SK-N-SH treated with all-trans-retinoic acid at 6 μM for 48 hours (cell line): ENCODE measurements at regions not wholly inside any gene's neighbourhood (a gene's known extent, or its start where the extent isn't known, plus 50 kb on each side); places are given as distances from the start of the nearest gene placed in this dataset.

Experiments
- ATAC-seq: fragments of 200-7000 bp; cut with Tn5 transposase; 3 replicates; pipeline ENCODE4 v1.9.1; 2020; ENCODE audit warnings: mild to moderate bottlenecking, moderate library complexity
- ARNTL ChIP-seq: fragments of 450-650 bp; formaldehyde crosslinking; IDR thresholded peaks from 2 replicates; pipeline ENCODE4 v1.5.0; 2020; ENCODE audit warnings: low read depth, mild to moderate bottlenecking, moderate library complexity, borderline replicate concordance
- BACH2 ChIP-seq: fragments of 250-450 bp; sonication (Bioruptor Pico); IDR thresholded peaks from 2 replicates; pipeline ENCODE4 v1.9.0; 2021; ENCODE audit warnings: mild to moderate bottlenecking, borderline replicate concordance
- CSDC2 ChIP-seq: fragments of 250-450 bp; sonication (Bioruptor Pico); IDR thresholded peaks from 2 replicates; pipeline ENCODE4 v1.5.0; 2020; ENCODE audit warnings: mild to moderate bottlenecking, moderate library complexity
- ESRRG ChIP-seq: fragments of 250-450 bp; sonication (Bioruptor Pico); IDR thresholded peaks from 2 replicates; pipeline ENCODE4 v1.6.1; 2021; ENCODE audit warnings: mild to moderate bottlenecking
- GLIS3 ChIP-seq: fragments of 250-450 bp; sonication (Bioruptor Pico); IDR thresholded peaks from 2 replicates; pipeline ENCODE4 v1.5.0; 2020; ENCODE audit warnings: mild to moderate bottlenecking, moderate library complexity
- ISL1 ChIP-seq: fragments of 250-450 bp; sonication (Bioruptor Pico); IDR thresholded peaks from 2 replicates; pipeline ENCODE4 v2.1.2; 2022; ENCODE audit warnings: mild to moderate bottlenecking, moderate library complexity
- OSR1 ChIP-seq: fragments of 250-450 bp; sonication (Bioruptor Pico); IDR thresholded peaks from 2 replicates; pipeline ENCODE4 v1.8.0; 2022; ENCODE audit warnings: moderate library complexity, mild to moderate bottlenecking, inconsistent platforms
- RARB ChIP-seq: fragments of 250-450 bp; sonication (Bioruptor Pico); IDR thresholded peaks from 2 replicates; pipeline ENCODE4 v1.8.0; 2021; ENCODE audit warnings: mild to moderate bottlenecking, moderate library complexity
- TCF4 ChIP-seq: fragments of 250-450 bp; sonication (Bioruptor Pico); IDR thresholded peaks from 2 replicates; pipeline ENCODE4 v1.8.0; 2021; ENCODE audit warnings: mild to moderate bottlenecking, moderate library complexity, borderline replicate concordance
- TOX ChIP-seq: fragments of 250-450 bp; sonication (Bioruptor Pico); IDR thresholded peaks from 2 replicates; pipeline ENCODE4 v1.8.0; 2021; ENCODE audit warnings: mild to moderate bottlenecking, moderate library complexity, borderline replicate concordance
- ZC3H10 ChIP-seq: fragments of 250-450 bp; sonication (Bioruptor Pico); IDR thresholded peaks from 2 replicates; pipeline ENCODE4 v1.5.1; 2021; ENCODE audit warnings: mild to moderate bottlenecking, moderate library complexity
- ZFP3 ChIP-seq: fragments of 250-450 bp; sonication (Bioruptor Pico); IDR thresholded peaks from 2 replicates; pipeline ENCODE4 v1.5.0; 2020; ENCODE audit warnings: mild to moderate bottlenecking, moderate library complexity
- ZFP30 ChIP-seq: fragments of 450-650 bp; formaldehyde crosslinking; IDR thresholded peaks from 2 replicates; pipeline ENCODE4 v1.5.0; 2022; ENCODE audit warnings: mild to moderate bottlenecking, moderate library complexity
- ZNF565 ChIP-seq: fragments of 450-650 bp; formaldehyde crosslinking; conservative IDR thresholded peaks from 2 replicates; pipeline ENCODE4 v1.5.0; 2020; ENCODE audit warnings: low read depth, mild to moderate bottlenecking, moderate library complexity
- ZNF8 ChIP-seq: fragments of 450-650 bp; formaldehyde crosslinking; IDR thresholded peaks from 2 replicates; pipeline ENCODE4 v1.5.0; 2020; ENCODE audit warnings: mild to moderate bottlenecking, moderate library complexity
- TF ChIP-seq, protein P1 (sequence below): fragments of 250-450 bp; sonication (Bioruptor Pico); IDR thresholded peaks from 2 replicates; pipeline ENCODE4 v1.8.0; 2021; ENCODE audit warnings: low read depth, mild to moderate bottlenecking, moderate library complexity, borderline replicate concordance
- TF ChIP-seq, protein P2 (sequence below): fragments of 250-450 bp; sonication (Bioruptor Pico); IDR thresholded peaks from 2 replicates; pipeline ENCODE4 v1.8.0; 2020; ENCODE audit warnings: mild to moderate bottlenecking, moderate library complexity, borderline replicate concordance
- TF ChIP-seq, protein P3 (sequence below): fragments of 250-450 bp; sonication (Bioruptor Pico); IDR thresholded peaks from 2 replicates; pipeline ENCODE4 v1.5.0; 2020; ENCODE audit warnings: mild to moderate bottlenecking, moderate library complexity
- TF ChIP-seq, protein P4 (sequence below): fragments of 250-450 bp; sonication (Bioruptor Pico); IDR thresholded peaks from 2 replicates; pipeline ENCODE4 v1.5.1; 2021; ENCODE audit warnings: mild to moderate bottlenecking, moderate library complexity
- TF ChIP-seq, protein P5 (sequence below): fragments of 250-450 bp; sonication (Bioruptor Pico); IDR thresholded peaks from 2 replicates; pipeline ENCODE4 v1.5.1; 2020; ENCODE audit warnings: low read depth, mild to moderate bottlenecking, moderate library complexity

DNA sequence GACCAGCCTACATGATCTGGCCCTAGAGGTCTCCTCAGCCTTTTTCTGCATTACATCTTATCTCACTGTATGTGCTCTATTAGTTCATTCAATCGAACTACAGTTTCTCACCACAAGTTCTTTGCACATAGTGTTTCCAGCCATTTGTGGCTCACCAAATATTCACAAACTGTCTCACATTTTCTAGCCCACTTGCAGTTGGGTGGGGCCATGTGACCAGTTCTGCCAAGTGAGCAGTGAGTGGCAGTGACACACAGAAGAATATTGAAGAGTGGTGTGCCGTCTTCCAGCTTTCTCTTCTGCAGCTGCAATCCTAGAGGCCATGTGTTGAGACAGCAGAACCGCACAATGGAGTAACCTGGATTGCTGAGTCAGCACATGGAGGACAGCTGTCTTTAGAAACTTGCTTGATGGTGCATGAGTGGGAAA lies 103.2 kb upstream of the ZNF644 start:
- no peak for ATAC-seq
- TF ChIP-seq TCF4 (CRISPR knock-in tag) (no peak), ISL1 (CRISPR knock-in tag) (no peak), ZFP3 (no peak), ZC3H10 (CRISPR knock-in tag) (no peak), ZFP30 (no peak), OSR1 (CRISPR knock-in tag) (no peak), ZNF8 (CRISPR knock-in tag) (no peak), TOX (no peak), BACH2 (no peak)
- TF ChIP-seq, protein P1, sequence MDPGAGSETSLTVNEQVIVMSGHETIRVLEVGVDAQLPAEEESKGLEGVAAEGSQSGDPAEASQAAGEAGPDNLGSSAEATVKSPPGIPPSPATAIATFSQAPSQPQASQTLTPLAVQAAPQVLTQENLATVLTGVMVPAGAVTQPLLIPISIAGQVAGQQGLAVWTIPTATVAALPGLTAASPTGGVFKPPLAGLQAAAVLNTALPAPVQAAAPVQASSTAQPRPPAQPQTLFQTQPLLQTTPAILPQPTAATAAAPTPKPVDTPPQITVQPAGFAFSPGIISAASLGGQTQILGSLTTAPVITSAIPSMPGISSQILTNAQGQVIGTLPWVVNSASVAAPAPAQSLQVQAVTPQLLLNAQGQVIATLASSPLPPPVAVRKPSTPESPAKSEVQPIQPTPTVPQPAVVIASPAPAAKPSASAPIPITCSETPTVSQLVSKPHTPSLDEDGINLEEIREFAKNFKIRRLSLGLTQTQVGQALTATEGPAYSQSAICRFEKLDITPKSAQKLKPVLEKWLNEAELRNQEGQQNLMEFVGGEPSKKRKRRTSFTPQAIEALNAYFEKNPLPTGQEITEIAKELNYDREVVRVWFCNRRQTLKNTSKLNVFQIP: no peak
- TF ChIP-seq, protein P2, sequence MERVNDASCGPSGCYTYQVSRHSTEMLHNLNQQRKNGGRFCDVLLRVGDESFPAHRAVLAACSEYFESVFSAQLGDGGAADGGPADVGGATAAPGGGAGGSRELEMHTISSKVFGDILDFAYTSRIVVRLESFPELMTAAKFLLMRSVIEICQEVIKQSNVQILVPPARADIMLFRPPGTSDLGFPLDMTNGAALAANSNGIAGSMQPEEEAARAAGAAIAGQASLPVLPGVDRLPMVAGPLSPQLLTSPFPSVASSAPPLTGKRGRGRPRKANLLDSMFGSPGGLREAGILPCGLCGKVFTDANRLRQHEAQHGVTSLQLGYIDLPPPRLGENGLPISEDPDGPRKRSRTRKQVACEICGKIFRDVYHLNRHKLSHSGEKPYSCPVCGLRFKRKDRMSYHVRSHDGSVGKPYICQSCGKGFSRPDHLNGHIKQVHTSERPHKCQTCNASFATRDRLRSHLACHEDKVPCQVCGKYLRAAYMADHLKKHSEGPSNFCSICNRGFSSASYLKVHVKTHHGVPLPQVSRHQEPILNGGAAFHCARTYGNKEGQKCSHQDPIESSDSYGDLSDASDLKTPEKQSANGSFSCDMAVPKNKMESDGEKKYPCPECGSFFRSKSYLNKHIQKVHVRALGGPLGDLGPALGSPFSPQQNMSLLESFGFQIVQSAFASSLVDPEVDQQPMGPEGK (CRISPR knock-in tag): no peak
- TF ChIP-seq, protein P3, sequence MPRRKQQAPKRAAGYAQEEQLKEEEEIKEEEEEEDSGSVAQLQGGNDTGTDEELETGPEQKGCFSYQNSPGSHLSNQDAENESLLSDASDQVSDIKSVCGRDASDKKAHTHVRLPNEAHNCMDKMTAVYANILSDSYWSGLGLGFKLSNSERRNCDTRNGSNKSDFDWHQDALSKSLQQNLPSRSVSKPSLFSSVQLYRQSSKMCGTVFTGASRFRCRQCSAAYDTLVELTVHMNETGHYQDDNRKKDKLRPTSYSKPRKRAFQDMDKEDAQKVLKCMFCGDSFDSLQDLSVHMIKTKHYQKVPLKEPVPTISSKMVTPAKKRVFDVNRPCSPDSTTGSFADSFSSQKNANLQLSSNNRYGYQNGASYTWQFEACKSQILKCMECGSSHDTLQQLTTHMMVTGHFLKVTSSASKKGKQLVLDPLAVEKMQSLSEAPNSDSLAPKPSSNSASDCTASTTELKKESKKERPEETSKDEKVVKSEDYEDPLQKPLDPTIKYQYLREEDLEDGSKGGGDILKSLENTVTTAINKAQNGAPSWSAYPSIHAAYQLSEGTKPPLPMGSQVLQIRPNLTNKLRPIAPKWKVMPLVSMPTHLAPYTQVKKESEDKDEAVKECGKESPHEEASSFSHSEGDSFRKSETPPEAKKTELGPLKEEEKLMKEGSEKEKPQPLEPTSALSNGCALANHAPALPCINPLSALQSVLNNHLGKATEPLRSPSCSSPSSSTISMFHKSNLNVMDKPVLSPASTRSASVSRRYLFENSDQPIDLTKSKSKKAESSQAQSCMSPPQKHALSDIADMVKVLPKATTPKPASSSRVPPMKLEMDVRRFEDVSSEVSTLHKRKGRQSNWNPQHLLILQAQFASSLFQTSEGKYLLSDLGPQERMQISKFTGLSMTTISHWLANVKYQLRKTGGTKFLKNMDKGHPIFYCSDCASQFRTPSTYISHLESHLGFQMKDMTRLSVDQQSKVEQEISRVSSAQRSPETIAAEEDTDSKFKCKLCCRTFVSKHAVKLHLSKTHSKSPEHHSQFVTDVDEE: no peak
- TF ChIP-seq, protein P4, sequence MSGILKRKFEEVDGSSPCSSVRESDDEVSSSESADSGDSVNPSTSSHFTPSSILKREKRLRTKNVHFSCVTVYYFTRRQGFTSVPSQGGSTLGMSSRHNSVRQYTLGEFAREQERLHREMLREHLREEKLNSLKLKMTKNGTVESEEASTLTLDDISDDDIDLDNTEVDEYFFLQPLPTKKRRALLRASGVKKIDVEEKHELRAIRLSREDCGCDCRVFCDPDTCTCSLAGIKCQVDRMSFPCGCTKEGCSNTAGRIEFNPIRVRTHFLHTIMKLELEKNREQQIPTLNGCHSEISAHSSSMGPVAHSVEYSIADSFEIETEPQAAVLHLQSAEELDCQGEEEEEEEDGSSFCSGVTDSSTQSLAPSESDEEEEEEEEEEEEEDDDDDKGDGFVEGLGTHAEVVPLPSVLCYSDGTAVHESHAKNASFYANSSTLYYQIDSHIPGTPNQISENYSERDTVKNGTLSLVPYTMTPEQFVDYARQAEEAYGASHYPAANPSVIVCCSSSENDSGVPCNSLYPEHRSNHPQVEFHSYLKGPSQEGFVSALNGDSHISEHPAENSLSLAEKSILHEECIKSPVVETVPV (CRISPR knock-in tag): no peak

DNA sequence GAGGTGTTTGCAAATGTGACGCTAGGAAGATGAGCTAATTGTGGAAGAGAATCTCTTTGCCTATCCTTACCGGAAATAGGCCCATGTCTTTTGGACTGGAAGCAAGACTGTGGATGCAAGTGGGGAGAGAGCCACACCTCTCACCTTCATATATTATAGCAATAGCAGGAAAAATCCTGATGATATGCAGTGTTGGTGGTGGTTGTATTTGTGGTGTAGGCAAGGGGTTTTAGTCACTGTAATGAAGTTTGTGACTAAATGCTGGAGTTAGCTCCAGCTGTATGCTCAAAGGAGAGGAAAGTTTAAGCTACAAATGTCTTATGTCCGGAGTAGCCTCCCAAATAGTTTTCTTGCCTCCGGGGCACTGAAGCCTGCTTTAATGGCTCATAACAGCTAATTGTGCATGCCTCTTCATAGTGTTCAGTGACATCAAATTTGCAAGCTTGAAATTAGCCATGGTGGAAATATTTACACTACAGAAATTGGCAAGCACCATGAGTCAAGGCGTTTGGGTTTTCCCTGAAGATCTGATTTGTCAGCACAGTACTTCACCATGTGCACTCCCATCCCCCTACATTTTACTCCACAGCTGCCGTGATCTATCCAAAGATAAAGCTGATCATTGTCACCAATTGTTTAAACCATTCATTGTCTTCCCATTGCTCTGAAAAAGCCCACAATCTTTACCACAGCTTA lies 102.6 kb upstream of the ZNF644 start:
- TF ChIP-seq ISL1 (CRISPR knock-in tag) (no peak), ZNF565 (CRISPR knock-in tag) (no peak), RARB (CRISPR knock-in tag) (no peak), CSDC2 (CRISPR knock-in tag) (no peak), ZFP3 (no peak), ZNF8 (CRISPR knock-in tag) (no peak), GLIS3 (no peak), TCF4 (CRISPR knock-in tag) (no peak), ESRRG (CRISPR knock-in tag) (no peak), ARNTL (CRISPR knock-in tag) (no peak), ZFP30 (no peak)
- TF ChIP-seq, protein P2 (CRISPR knock-in tag): no peak
- TF ChIP-seq, protein P3: no peak
- TF ChIP-seq, protein P5, sequence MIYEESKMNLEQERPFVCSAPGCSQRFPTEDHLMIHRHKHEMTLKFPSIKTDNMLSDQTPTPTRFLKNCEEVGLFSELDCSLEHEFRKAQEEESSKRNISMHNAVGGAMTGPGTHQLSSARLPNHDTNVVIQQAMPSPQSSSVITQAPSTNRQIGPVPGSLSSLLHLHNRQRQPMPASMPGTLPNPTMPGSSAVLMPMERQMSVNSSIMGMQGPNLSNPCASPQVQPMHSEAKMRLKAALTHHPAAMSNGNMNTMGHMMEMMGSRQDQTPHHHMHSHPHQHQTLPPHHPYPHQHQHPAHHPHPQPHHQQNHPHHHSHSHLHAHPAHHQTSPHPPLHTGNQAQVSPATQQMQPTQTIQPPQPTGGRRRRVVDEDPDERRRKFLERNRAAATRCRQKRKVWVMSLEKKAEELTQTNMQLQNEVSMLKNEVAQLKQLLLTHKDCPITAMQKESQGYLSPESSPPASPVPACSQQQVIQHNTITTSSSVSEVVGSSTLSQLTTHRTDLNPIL (CRISPR knock-in tag): no peak
- no peak for ATAC-seq
